22Rv1 (cell line): ENCODE measurements at regions not wholly inside any gene's neighbourhood (a gene's known extent, or its start where the extent isn't known, plus 50 kb on each side); places are given as distances from the start of the nearest gene placed in this dataset.
"Not testable (repeated sequence)": the region's sequence is repeated elsewhere in the genome, so short reads cannot be mapped to it uniquely, and the experiment has no call there.

ENCODE experiments used
- ZFX ChIP-seq: fragments of 450-650 bp; IDR thresholded peaks from 2 replicates; pipeline ENCODE4 v1.6.1; 2017; ENCODE audit warnings: antibody characterized with exemption, borderline replicate concordance
- TF ChIP-seq, protein P1 (sequence below): fragments of 450-650 bp; IDR thresholded peaks from 2 replicates; pipeline ENCODE4 v1.5.1; 2017; ENCODE audit warnings: mild to moderate bottlenecking

DNA sequence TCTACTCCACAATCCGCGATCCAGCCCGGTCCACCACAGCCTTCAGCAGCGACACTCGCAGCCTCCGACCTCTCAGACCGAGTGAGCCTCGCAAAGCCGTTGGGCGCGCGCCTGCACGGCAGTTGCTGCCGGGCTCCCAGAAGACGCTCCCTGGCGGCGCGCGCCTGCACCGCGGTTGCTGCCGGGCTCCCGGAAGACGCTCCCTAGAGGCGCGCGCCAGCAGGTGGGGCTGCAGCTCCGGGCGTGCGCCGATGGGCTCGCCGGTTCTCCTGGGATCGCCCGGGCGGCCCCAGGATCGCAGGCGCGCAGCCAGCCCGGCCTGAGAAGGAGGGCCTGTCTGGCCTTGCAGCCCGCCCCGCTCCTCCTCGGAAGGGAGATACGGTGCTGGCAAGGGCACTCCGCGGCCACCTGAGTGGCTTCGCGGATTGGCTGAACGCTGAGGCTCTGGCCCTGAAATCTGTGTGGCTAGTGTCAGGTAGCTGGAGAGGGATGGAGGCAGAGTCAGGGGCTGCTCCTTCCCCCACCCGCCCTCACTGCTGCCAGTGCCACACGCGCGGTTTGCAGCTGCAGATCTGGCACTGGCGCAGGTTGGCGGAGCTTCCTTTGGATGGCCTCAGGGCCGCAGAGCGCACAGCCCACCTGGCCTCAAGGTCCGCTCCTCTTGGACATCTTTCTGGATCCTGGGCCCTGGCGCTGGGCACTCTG lies 416.2 kb downstream of the FOXD4L4 start:
- TF ChIP-seq, protein P1, sequence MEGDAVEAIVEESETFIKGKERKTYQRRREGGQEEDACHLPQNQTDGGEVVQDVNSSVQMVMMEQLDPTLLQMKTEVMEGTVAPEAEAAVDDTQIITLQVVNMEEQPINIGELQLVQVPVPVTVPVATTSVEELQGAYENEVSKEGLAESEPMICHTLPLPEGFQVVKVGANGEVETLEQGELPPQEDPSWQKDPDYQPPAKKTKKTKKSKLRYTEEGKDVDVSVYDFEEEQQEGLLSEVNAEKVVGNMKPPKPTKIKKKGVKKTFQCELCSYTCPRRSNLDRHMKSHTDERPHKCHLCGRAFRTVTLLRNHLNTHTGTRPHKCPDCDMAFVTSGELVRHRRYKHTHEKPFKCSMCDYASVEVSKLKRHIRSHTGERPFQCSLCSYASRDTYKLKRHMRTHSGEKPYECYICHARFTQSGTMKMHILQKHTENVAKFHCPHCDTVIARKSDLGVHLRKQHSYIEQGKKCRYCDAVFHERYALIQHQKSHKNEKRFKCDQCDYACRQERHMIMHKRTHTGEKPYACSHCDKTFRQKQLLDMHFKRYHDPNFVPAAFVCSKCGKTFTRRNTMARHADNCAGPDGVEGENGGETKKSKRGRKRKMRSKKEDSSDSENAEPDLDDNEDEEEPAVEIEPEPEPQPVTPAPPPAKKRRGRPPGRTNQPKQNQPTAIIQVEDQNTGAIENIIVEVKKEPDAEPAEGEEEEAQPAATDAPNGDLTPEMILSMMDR, result peak; percentile 23
- TF ChIP-seq ZFX, result not testable (repeated sequence)
